Liver (tissue), 8 donors: ENCODE measurements at regions not wholly inside any gene's neighbourhood (a gene's known extent, or its start where the extent isn't known, plus 50 kb on each side); places are given as distances from the start of the nearest gene placed in this dataset.

Experiments
- DNase-seq: peaks from one replicate; pipeline ENCODE4 v3.0.0-alpha.2; 2017; ENCODE audit warnings: low spot score
- H3K27ac ChIP-seq, 2 donors: one replicate each; pipeline ENCODE4 v1.7.0; 2013; ENCODE audit warnings: inconsistent platforms in 2 of 2, low read length in 2 of 2, control low read depth in 1 of 2, low read depth in 1 of 2, mild to moderate bottlenecking in 1 of 2
- H3K27me3 ChIP-seq, 4 donors: one replicate each; pipeline versions ENCODE4 v1.6.1 to v1.7.0; 2013; ENCODE audit warnings: low read length in 3 of 4, inconsistent platforms in 1 of 4, mild to moderate bottlenecking in 1 of 4, moderate library complexity in 1 of 4; ENCODE audit not compliant: control insufficient read depth in 4 of 4, insufficient read depth in 4 of 4
- H3K36me3 ChIP-seq, 4 donors: one replicate each; pipeline versions ENCODE4 v1.6.1 to v1.7.0; 2013; ENCODE audit warnings: low read length in 3 of 4, mild to moderate bottlenecking in 3 of 4, low read depth in 1 of 4, moderate library complexity in 1 of 4; ENCODE audit not compliant: control insufficient read depth in 4 of 4, insufficient read depth in 3 of 4
- H3K4me1 ChIP-seq, 4 donors: one replicate each; pipeline versions ENCODE4 v1.6.1 to v1.7.0; 2013; ENCODE audit warnings: low read length in 3 of 4, mild to moderate bottlenecking in 3 of 4, moderate library complexity in 1 of 4; ENCODE audit not compliant: control insufficient read depth in 4 of 4, insufficient read depth in 4 of 4
- H3K4me3 ChIP-seq, 3 donors: one replicate each; pipeline versions ENCODE4 v1.6.1 to v1.7.0; 2013; ENCODE audit warnings: low read length in 3 of 3, control low read depth in 1 of 3, low read depth in 1 of 3, mild to moderate bottlenecking in 1 of 3
- H3K9ac ChIP-seq, 2 donors: one replicate each; pipeline ENCODE4 v1.7.0; 2013; ENCODE audit warnings: low read length in 2 of 2, mild to moderate bottlenecking in 2 of 2, moderate library complexity in 2 of 2, control low read depth in 1 of 2, low read depth in 1 of 2
- H3K9me3 ChIP-seq, 4 donors: one replicate each; pipeline versions ENCODE4 v1.6.1 to v1.7.0; 2013; ENCODE audit warnings: low read length in 3 of 4; ENCODE audit not compliant: control insufficient read depth in 4 of 4
- ATF3 ChIP-seq: IDR thresholded peaks from 2 replicates; pipeline ENCODE4 v1.6.1; 2016; ENCODE audit warnings: antibody characterized with exemption
- CTCF ChIP-seq: fragments of 150-350 bp; IDR thresholded peaks from 2 replicates; pipeline ENCODE4 v1.5.1; 2017; ENCODE audit warnings: improper control_type of control experiment, low read depth, low read length; ENCODE audit not compliant: missing input control
- EGR1 ChIP-seq, 2 donors: IDR thresholded peaks; 2 replicates each; pipeline ENCODE4 v1.6.1; 2016 to 2018; ENCODE audit warnings: antibody characterized with exemption in 2 of 2, low read depth in 2 of 2
- FOXA1 ChIP-seq: IDR thresholded peaks from 2 replicates; pipeline ENCODE4 v1.6.1; 2016; ENCODE audit warnings: antibody characterized with exemption
- FOXA2 ChIP-seq: IDR thresholded peaks from 2 replicates; pipeline ENCODE4 v1.6.1; 2016; ENCODE audit warnings: antibody characterized with exemption
- GABPA ChIP-seq, 2 donors: IDR thresholded peaks in 1 of 2; conservative IDR thresholded peaks in 1 of 2; 2 replicates each; pipeline ENCODE4 v1.6.1; 2016; ENCODE audit warnings: antibody characterized with exemption in 2 of 2, mild to moderate bottlenecking in 1 of 2, moderate library complexity in 1 of 2
- HNF4A ChIP-seq, 2 donors: conservative IDR thresholded peaks; 2 replicates each; pipeline ENCODE4 v1.6.1; 2016; ENCODE audit warnings: antibody characterized with exemption in 2 of 2, mild to moderate bottlenecking in 2 of 2
- HNF4G ChIP-seq: IDR thresholded peaks from 2 replicates; pipeline ENCODE4 v1.6.1; 2016; ENCODE audit warnings: antibody characterized with exemption
- JUND ChIP-seq, 2 donors: IDR thresholded peaks; 2 replicates each; pipeline ENCODE4 v1.6.1; 2016; ENCODE audit warnings: antibody characterized with exemption in 2 of 2
- MAX ChIP-seq: IDR thresholded peaks from 2 replicates; pipeline ENCODE4 v1.6.1; 2016; ENCODE audit warnings: antibody characterized with exemption
- RAD21 ChIP-seq, 2 donors: IDR thresholded peaks; 2 replicates each; pipeline ENCODE4 v1.6.1; 2016; ENCODE audit warnings: antibody characterized with exemption in 2 of 2, mild to moderate bottlenecking in 2 of 2
- REST ChIP-seq: IDR thresholded peaks from 2 replicates; pipeline ENCODE4 v1.6.1; 2016; ENCODE audit warnings: antibody characterized with exemption, mild to moderate bottlenecking
- RXRA ChIP-seq, 2 donors: IDR thresholded peaks; 2 replicates each; pipeline ENCODE4 v1.6.1; 2017 to 2018; ENCODE audit warnings: antibody characterized with exemption in 2 of 2, mild to moderate bottlenecking in 1 of 2
- SP1 ChIP-seq: IDR thresholded peaks from 2 replicates; pipeline ENCODE4 v1.6.1; 2018; ENCODE audit warnings: antibody characterized with exemption, mild to moderate bottlenecking
- TAF1 ChIP-seq: conservative IDR thresholded peaks from 2 replicates; pipeline ENCODE4 v1.6.1; 2016; ENCODE audit warnings: antibody characterized with exemption, mild to moderate bottlenecking
- YY1 ChIP-seq: IDR thresholded peaks from 2 replicates; pipeline ENCODE4 v1.6.1; 2016; ENCODE audit warnings: antibody characterized with exemption, mild to moderate bottlenecking
- ZBTB33 ChIP-seq: IDR thresholded peaks from 2 replicates; pipeline ENCODE4 v1.6.1; 2016; ENCODE audit warnings: antibody characterized with exemption
- WGBS: extraction: QIAGEN DNeasy Blood & Tissue Kit; methylation state at CpG from one replicate; pipeline ENCODE4 v1.1.7; 2013; 5-methylcytosine and 5-hydroxymethylcytosine counted together
- donor health status: healthy.
- donor health status: healthy.
- donor health status: healthy.
- donor health status: healthy.
- donor health status: healthy.

- H3K27me3 ChIP-seq, result peaks cover 0 to 4% (median 0%) of the 10 kb centered on the region in 4 donors
- H3K9ac ChIP-seq, result no peak overlapping the region
- H3K27ac ChIP-seq, result no peak overlapping the region
- no peak for DNase-seq
- 55% methylated on average over 2 of the region's 2 CpGs for WGBS
- H3K4me1 ChIP-seq, result no peaks in the 10 kb centered on the region
- H3K36me3 ChIP-seq, result no peaks in the 10 kb centered on the region
- TF ChIP-seq MAX, result no peak
- TF ChIP-seq GABPA (IDR thresholded peaks at IDR 0.05 in 1 of 2, conservative IDR thresholded peaks at IDR 0.05 in 1 of 2), result no peak
- no peak for TF ChIP-seq ZBTB33
- no peak for TF ChIP-seq REST
- TF ChIP-seq SP1, result no peak
- TF ChIP-seq CTCF, result no peak
- no peak for TF ChIP-seq FOXA2
- no peak for TF ChIP-seq JUND (IDR thresholded peaks at IDR 0.05)
- H3K4me3 ChIP-seq, result no peak overlapping the region
- H3K9me3 ChIP-seq, result no peaks in the 10 kb centered on the region
Observed at GRCh38 chr13:19023115-19023514, 158.5 kb downstream of the TUBA3C start.

GRCh38 chr13:19020988-19021387 is 160.6 kb downstream of the TUBA3C start:
- Histone ChIP-seq H3K27me3 (peaks cover 0 to 4% (median 0%) of the 10 kb centered on the region in 4 donors), H3K36me3 (no peaks in the 10 kb centered on the region), H3K4me1 (no peaks in the 10 kb centered on the region), H3K27ac (no peak overlapping the region), H3K9ac (no peak overlapping the region), H3K9me3 (no peaks in the 10 kb centered on the region), H3K4me3 (no peak overlapping the region)
- WGBS, result 56% methylated on average over 4 of the region's 4 CpGs
- no peak for DNase-seq
- no peak for TF ChIP-seq RAD21 (IDR thresholded peaks at IDR 0.05)
- no peak for TF ChIP-seq YY1
- TF ChIP-seq MAX, result no peak
- no peak for TF ChIP-seq RXRA (IDR thresholded peaks at IDR 0.05)
- no peak for TF ChIP-seq ZBTB33
- no peak for TF ChIP-seq FOXA2
- no peak for TF ChIP-seq HNF4G
- TF ChIP-seq HNF4A (conservative IDR thresholded peaks at IDR 0.05), result no peak
- TF ChIP-seq JUND (IDR thresholded peaks at IDR 0.05), result no peak
- TF ChIP-seq REST, result no peak
- no peak for TF ChIP-seq EGR1 (IDR thresholded peaks at IDR 0.05; ENCODE audit: low read depth in 2 of 2)
- TF ChIP-seq FOXA1, result no peak
- no peak for TF ChIP-seq ATF3
- TF ChIP-seq TAF1, result no peak
- TF ChIP-seq GABPA (IDR thresholded peaks at IDR 0.05 in 1 of 2, conservative IDR thresholded peaks at IDR 0.05 in 1 of 2), result no peak
